ENCODE measurements at regions not wholly inside any gene's neighbourhood (a gene's known extent, or its start where the extent isn't known, plus 50 kb on each side); places are given as distances from the start of the nearest gene placed in this dataset.

GRCh38 chr4:37000281-37000680, 244.3 kb upstream of the NWD2 start:
- no peak for DNase-seq

GRCh38 chr4:37001688-37002436, 242.7 kb upstream of the NWD2 start:
- DNase-seq = no peak

GRCh38 chr4:37002625-37003024, 241.9 kb upstream of the NWD2 start:
- no peak for DNase-seq

GRCh38 chr4:37008199-37008598, 236.3 kb upstream of the NWD2 start:
- DNase-seq = no peak

GRCh38 chr4:37014584-37014983, 230.0 kb upstream of the NWD2 start:
- DNase-seq = no peak

- DNase-seq = no peak
Measured at GRCh38 chr4:37015391-37015790, 229.2 kb upstream of the NWD2 start.

GRCh38 chr4:37023504-37023903, 221.0 kb upstream of the NWD2 start:
- no peak for DNase-seq

GRCh38 chr4:37023996-37024395, 220.5 kb upstream of the NWD2 start:
- DNase-seq = no peak

- no peak for DNase-seq
Measured at GRCh38 chr4:37040816-37041215, 203.7 kb upstream of the NWD2 start.

- no peak for DNase-seq
Measured at GRCh38 chr4:37043342-37043741, 201.2 kb upstream of the NWD2 start.

- DNase-seq = no peak
Measured at GRCh38 chr4:37051111-37051510, 193.4 kb upstream of the NWD2 start.

- DNase-seq = no peak
Measured at GRCh38 chr4:37051866-37052265, 192.7 kb upstream of the NWD2 start.

- no peak for DNase-seq
Measured at GRCh38 chr4:37054531-37055077, 189.9 kb upstream of the NWD2 start.

GRCh38 chr4:37058826-37059225, 185.7 kb upstream of the NWD2 start:
- no peak for DNase-seq

- no peak for DNase-seq
Measured at GRCh38 chr4:37066159-37066558, 178.4 kb upstream of the NWD2 start.

- no peak for DNase-seq
Measured at GRCh38 chr4:37068580-37068979, 176.0 kb upstream of the NWD2 start.

GRCh38 chr4:37070041-37070440, 174.5 kb upstream of the NWD2 start:
- DNase-seq = no peak

- DNase-seq = no peak
Measured at GRCh38 chr4:37071576-37071975, 173.0 kb upstream of the NWD2 start.

- DNase-seq = no peak
Measured at GRCh38 chr4:37073226-37073840, 171.2 kb upstream of the NWD2 start.

GRCh38 chr4:37082912-37083311, 161.6 kb upstream of the NWD2 start:
- DNase-seq = no peak

- DNase-seq = no peak
Measured at GRCh38 chr4:37095925-37096324, 148.6 kb upstream of the NWD2 start.

GRCh38 chr4:37101182-37101581, 143.4 kb upstream of the NWD2 start:
- DNase-seq = no peak

- no peak for DNase-seq
Measured at GRCh38 chr4:37101686-37102085, 142.9 kb upstream of the NWD2 start.

GRCh38 chr4:37109756-37110155, 134.8 kb upstream of the NWD2 start:
- DNase-seq = no peak

- no peak for DNase-seq
Measured at GRCh38 chr4:37124800-37125199, 119.7 kb upstream of the NWD2 start.

Data from CD4-positive, alpha-beta T cell treated with Interleukin-4 for 4 hours (primary cell).